ENCODE measurements at regions not wholly inside any gene's neighbourhood (a gene's known extent, or its start where the extent isn't known, plus 50 kb on each side); places are given as distances from the start of the nearest gene placed in this dataset.

- H3K9me3 Mint-ChIP-seq, result no peaks in the 10 kb centered on the region
- H3K27ac Mint-ChIP-seq, result no peak overlapping the region
- H3K4me3 Mint-ChIP-seq, result no peak overlapping the region
- no peak for DNase-seq (ENCODE audit: low spot score)
- POLR2A ChIA-PET, result no interaction called here
- CTCF ChIA-PET, result no interaction called here
- no peaks in the 10 kb centered on the region for H3K36me3 Mint-ChIP-seq
- ATAC-seq, result no peak; the same call in 1 of the 2 replicates
- peaks cover 18% of the 10 kb centered on the region for H3K4me1 Mint-ChIP-seq
- TF ChIP-seq, protein P1, sequence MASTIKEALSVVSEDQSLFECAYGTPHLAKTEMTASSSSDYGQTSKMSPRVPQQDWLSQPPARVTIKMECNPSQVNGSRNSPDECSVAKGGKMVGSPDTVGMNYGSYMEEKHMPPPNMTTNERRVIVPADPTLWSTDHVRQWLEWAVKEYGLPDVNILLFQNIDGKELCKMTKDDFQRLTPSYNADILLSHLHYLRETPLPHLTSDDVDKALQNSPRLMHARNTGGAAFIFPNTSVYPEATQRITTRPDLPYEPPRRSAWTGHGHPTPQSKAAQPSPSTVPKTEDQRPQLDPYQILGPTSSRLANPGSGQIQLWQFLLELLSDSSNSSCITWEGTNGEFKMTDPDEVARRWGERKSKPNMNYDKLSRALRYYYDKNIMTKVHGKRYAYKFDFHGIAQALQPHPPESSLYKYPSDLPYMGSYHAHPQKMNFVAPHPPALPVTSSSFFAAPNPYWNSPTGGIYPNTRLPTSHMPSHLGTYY (CRISPR knock-in tag; IDR thresholded peaks at IDR 0.05), result no peak
- peak; percentile 88 for TF ChIP-seq PRDM15 (CRISPR knock-in tag; IDR thresholded peaks at IDR 0.05)
- no peaks in the 10 kb centered on the region for H3K27me3 Mint-ChIP-seq (ENCODE audit: low read depth)
Measured at GRCh38 chr12:75908961-75909605, 122.5 kb downstream of the PHLDA1 start.

DNA sequence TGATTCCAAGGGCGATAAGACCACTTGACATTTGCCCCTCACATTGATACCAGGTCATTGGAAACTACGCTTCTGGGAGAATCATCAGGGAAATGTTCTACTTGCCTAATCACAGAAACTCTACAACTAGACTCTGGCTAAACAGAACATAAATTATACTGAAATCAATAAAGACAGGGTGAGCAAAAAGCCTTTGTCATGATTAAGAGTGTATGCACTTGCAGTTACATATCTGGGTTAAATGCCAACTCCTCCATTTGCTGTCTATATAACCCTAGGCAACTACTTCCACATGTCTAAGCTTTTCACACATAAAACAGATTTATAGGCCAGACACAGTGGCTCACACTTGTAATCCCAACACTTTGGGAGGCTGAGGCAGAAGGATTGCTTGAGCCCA lies 125.7 kb downstream of the PHLDA1 start:
- Mint-ChIP-seq H3K4me1 (peaks cover 13% of the 10 kb centered on the region), H3K36me3 (no peaks in the 10 kb centered on the region), H3K27ac (no peak overlapping the region), H3K27me3 (ENCODE audit: low read depth) (no peaks in the 10 kb centered on the region), H3K9me3 (no peaks in the 10 kb centered on the region), H3K4me3 (no peak overlapping the region)
- DNase-seq (ENCODE audit: low spot score), result no peak
- ATAC-seq, result no peak
- ChIA-PET CTCF (no interaction called here), POLR2A (no interaction called here)
- TF ChIP-seq E2F5 (CRISPR knock-in tag; IDR thresholded peaks at IDR 0.05) (no peak), ZNF219 (CRISPR knock-in tag; IDR thresholded peaks at IDR 0.05; ENCODE audit: borderline replicate concordance) (no peak), NFYB (CRISPR knock-in tag; conservative IDR thresholded peaks at IDR 0.05; ENCODE audit: low read depth) (no peak), HMGA2 (CRISPR knock-in tag; IDR thresholded peaks at IDR 0.05) (no peak), CDX4 (CRISPR knock-in tag; IDR thresholded peaks at IDR 0.05; ENCODE audit: borderline replicate concordance) (no peak), IRF1 (CRISPR knock-in tag; IDR thresholded peaks at IDR 0.05) (no peak), NR2C2 (CRISPR knock-in tag; IDR thresholded peaks at IDR 0.05) (no peak), ZNF138 (CRISPR knock-in tag; conservative IDR thresholded peaks at IDR 0.05) (no peak), IRF2 (CRISPR knock-in tag; IDR thresholded peaks at IDR 0.05; ENCODE audit: borderline replicate concordance, low read depth) (no peak), AFF4 (CRISPR knock-in tag; IDR thresholded peaks at IDR 0.05; ENCODE audit: borderline replicate concordance) (no peak), ELF4 (CRISPR knock-in tag; IDR thresholded peaks at IDR 0.05; ENCODE audit: low read depth) (no peak)
- TF ChIP-seq, protein P2, sequence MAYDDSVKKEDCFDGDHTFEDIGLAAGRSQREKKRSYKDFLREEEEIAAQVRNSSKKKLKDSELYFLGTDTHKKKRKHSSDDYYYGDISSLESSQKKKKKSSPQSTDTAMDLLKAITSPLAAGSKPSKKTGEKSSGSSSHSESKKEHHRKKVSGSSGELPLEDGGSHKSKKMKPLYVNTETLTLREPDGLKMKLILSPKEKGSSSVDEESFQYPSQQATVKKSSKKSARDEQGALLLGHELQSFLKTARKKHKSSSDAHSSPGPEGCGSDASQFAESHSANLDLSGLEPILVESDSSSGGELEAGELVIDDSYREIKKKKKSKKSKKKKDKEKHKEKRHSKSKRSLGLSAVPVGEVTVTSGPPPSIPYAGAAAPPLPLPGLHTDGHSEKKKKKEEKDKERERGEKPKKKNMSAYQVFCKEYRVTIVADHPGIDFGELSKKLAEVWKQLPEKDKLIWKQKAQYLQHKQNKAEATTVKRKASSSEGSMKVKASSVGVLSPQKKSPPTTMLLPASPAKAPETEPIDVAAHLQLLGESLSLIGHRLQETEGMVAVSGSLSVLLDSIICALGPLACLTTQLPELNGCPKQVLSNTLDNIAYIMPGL (CRISPR knock-in tag; IDR thresholded peaks at IDR 0.05), result no peak
- TF ChIP-seq, protein P3, sequence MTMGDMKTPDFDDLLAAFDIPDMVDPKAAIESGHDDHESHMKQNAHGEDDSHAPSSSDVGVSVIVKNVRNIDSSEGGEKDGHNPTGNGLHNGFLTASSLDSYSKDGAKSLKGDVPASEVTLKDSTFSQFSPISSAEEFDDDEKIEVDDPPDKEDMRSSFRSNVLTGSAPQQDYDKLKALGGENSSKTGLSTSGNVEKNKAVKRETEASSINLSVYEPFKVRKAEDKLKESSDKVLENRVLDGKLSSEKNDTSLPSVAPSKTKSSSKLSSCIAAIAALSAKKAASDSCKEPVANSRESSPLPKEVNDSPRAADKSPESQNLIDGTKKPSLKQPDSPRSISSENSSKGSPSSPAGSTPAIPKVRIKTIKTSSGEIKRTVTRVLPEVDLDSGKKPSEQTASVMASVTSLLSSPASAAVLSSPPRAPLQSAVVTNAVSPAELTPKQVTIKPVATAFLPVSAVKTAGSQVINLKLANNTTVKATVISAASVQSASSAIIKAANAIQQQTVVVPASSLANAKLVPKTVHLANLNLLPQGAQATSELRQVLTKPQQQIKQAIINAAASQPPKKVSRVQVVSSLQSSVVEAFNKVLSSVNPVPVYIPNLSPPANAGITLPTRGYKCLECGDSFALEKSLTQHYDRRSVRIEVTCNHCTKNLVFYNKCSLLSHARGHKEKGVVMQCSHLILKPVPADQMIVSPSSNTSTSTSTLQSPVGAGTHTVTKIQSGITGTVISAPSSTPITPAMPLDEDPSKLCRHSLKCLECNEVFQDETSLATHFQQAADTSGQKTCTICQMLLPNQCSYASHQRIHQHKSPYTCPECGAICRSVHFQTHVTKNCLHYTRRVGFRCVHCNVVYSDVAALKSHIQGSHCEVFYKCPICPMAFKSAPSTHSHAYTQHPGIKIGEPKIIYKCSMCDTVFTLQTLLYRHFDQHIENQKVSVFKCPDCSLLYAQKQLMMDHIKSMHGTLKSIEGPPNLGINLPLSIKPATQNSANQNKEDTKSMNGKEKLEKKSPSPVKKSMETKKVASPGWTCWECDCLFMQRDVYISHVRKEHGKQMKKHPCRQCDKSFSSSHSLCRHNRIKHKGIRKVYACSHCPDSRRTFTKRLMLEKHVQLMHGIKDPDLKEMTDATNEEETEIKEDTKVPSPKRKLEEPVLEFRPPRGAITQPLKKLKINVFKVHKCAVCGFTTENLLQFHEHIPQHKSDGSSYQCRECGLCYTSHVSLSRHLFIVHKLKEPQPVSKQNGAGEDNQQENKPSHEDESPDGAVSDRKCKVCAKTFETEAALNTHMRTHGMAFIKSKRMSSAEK (CRISPR knock-in tag; IDR thresholded peaks at IDR 0.05; ENCODE audit: borderline replicate concordance), result no peak

Data from WTC11 (cell line).